ENCODE measurements at regions not wholly inside any gene's neighbourhood (a gene's known extent, or its start where the extent isn't known, plus 50 kb on each side); places are given as distances from the start of the nearest gene placed in this dataset.

DNA sequence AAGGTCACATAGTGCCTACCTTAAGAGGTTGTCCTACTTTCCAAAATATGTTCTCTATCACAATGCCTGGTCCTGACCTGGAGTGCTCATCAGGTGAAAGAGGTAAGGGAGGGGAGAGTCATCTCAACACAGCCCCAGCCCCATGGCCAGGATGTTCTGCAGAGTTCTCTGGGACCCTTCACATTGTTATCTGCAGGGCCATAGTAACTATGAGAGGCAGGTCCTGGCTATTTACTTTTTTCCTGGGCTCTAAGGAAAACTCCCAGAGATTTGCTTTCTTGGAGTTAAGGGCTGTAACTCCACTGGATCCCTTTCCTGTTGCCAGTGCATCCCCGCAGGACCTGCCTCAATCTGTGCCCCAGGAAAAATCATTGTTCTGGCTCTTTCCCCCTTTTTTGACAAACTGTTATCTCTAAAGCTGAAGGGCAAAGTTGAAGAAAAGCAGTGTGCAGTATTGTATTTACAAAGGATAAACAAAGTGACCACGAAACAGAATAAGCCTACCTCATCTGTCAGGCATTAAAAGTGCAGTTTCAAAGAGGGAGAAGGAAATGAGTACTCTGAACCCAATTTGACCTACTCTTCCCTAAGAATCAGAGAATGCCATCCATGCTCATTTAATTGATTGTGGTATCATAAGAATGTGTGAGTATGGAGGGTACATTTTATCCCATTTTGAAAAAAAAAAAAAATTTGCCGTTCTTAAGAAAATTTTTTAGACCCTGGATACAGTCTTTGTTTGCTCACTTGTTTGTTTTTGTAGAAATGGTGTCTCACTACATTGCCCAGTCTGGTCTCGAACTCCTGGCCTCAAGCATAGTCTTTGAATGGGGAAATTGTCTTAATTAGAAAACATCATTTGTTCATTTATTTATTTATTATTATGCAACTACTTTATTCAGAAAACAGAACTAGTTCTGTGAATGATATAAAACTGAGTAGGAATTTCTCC, 149.6 kb downstream of the RHOU start (continued):
- TF ChIP-seq, protein P1, sequence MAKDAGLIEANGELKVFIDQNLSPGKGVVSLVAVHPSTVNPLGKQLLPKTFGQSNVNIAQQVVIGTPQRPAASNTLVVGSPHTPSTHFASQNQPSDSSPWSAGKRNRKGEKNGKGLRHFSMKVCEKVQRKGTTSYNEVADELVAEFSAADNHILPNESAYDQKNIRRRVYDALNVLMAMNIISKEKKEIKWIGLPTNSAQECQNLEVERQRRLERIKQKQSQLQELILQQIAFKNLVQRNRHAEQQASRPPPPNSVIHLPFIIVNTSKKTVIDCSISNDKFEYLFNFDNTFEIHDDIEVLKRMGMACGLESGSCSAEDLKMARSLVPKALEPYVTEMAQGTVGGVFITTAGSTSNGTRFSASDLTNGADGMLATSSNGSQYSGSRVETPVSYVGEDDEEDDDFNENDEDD (CRISPR knock-in tag; IDR thresholded peaks at IDR 0.05; ENCODE audit: borderline replicate concordance): no peak
- TF ChIP-seq ZNF577 (CRISPR knock-in tag; IDR thresholded peaks at IDR 0.05; ENCODE audit: borderline replicate concordance, low read depth): no peak
- peak; percentile 19; the same call in 1 of the 2 replicates for TF ChIP-seq ZMYM4 (CRISPR knock-in tag; IDR thresholded peaks at IDR 0.05)
- TF ChIP-seq ZNF713 (CRISPR knock-in tag; IDR thresholded peaks at IDR 0.05): no peak
- peak; percentile 39; the same call in 1 of the 2 replicates for TF ChIP-seq IRF2 (CRISPR knock-in tag; IDR thresholded peaks at IDR 0.05)
- no peak for TF ChIP-seq ZNF256 (CRISPR knock-in tag; conservative IDR thresholded peaks at IDR 0.05)
- TF ChIP-seq ZNF737 (CRISPR knock-in tag; IDR thresholded peaks at IDR 0.05; ENCODE audit: borderline replicate concordance): no peak
- TF ChIP-seq STAT6 (CRISPR knock-in tag; IDR thresholded peaks at IDR 0.05; ENCODE audit: borderline replicate concordance): 0 out of 2 replicates have a peak, but pooled peaks have one; percentile 45
- TF ChIP-seq HNF4G (IDR thresholded peaks at IDR 0.05; ENCODE audit: borderline replicate concordance, low read depth, low read length): 0 out of 2 replicates have a peak, but pooled peaks have one; percentile 18
- TF ChIP-seq HNF4G (CRISPR knock-in tag; IDR thresholded peaks at IDR 0.05; ENCODE audit: borderline replicate concordance, low read depth): no peak
- no peak for TF ChIP-seq JDP2 (CRISPR knock-in tag; IDR thresholded peaks at IDR 0.05; ENCODE audit: borderline replicate concordance)
- no peak for TF ChIP-seq ZNF550 (CRISPR knock-in tag; IDR thresholded peaks at IDR 0.05; ENCODE audit: borderline replicate concordance)
- no peak for TF ChIP-seq ZNF574 (CRISPR knock-in tag; IDR thresholded peaks at IDR 0.05)
- TF ChIP-seq TAF1 (CRISPR knock-in tag; IDR thresholded peaks at IDR 0.05): no peak
- peak; percentile 26; the same call in 1 of the 2 replicates for TF ChIP-seq SMC3 (IDR thresholded peaks at IDR 0.05; ENCODE audit: low read length)
- TF ChIP-seq ZNF746 (CRISPR knock-in tag; IDR thresholded peaks at IDR 0.05): peak; percentile 49; the same call in 1 of the 2 replicates
- no peak for TF ChIP-seq ZNF598 (CRISPR knock-in tag; IDR thresholded peaks at IDR 0.05; ENCODE audit: borderline replicate concordance)
- TF ChIP-seq PCBP2 (optimal IDR thresholded peaks at IDR 0.05; ENCODE audit: low read depth, low read length, poor library complexity, severe bottlenecking): no peak
- TF ChIP-seq ZNF614 (CRISPR knock-in tag; IDR thresholded peaks at IDR 0.05; ENCODE audit: borderline replicate concordance): no peak
- no peak for TF ChIP-seq NCOA5 (CRISPR knock-in tag; IDR thresholded peaks at IDR 0.05)
- TF ChIP-seq ZNF816 (CRISPR knock-in tag; IDR thresholded peaks at IDR 0.05; ENCODE audit: borderline replicate concordance): peak; percentile 94
- peak; percentile 49; the same call in 1 of the 2 replicates for TF ChIP-seq HDAC1 (CRISPR knock-in tag; IDR thresholded peaks at IDR 0.05)
- TF ChIP-seq TCF7 (IDR thresholded peaks at IDR 0.05; ENCODE audit: low read depth): 0 out of 2 replicates have a peak, but pooled peaks have one; percentile 6

Data from HepG2 (cell line).